Activated naive CD4-positive, alpha-beta T cell treated with anti-CD3 and anti-CD28 coated beads for 36 hours (primary cell): ENCODE measurements at regions not wholly inside any gene's neighbourhood (a gene's known extent, or its start where the extent isn't known, plus 50 kb on each side); places are given as distances from the start of the nearest gene placed in this dataset.
A peak's percentile ranks its signal among the peaks of the same experiment; 100 is the strongest.

ENCODE experiments used
- CTCF ChIA-PET: fragments of 350-600 bp; sonication (Branson Sonifier 250); formaldehyde crosslinking; loops from one replicate; lab custom pipeline; 2021; ENCODE audit warnings: antibody characterized with exemption; lab: Charles Lee
- DNase-seq: peaks from one replicate; pipeline ENCODE4 v3.0.0-alpha.2; 2020
- H3K27ac Mint-ChIP-seq: one replicate; pipeline ENCODE4 v1.8.0; 2021; ENCODE audit warnings: mild to moderate bottlenecking, mixed read lengths
- H3K27me3 Mint-ChIP-seq: one replicate; pipeline ENCODE4 v1.8.0; 2021; ENCODE audit warnings: low read depth, mixed read lengths
- H3K36me3 Mint-ChIP-seq: one replicate; pipeline ENCODE4 v1.8.0; 2021; ENCODE audit warnings: low read depth, mixed read lengths
- H3K4me1 Mint-ChIP-seq: one replicate; pipeline ENCODE4 v1.8.0; 2021; ENCODE audit warnings: low read depth, mixed read lengths
- H3K4me3 Mint-ChIP-seq: one replicate; pipeline ENCODE4 v1.8.0; 2021; ENCODE audit warnings: mild to moderate bottlenecking, moderate library complexity, mixed read lengths
- H3K9me3 Mint-ChIP-seq: one replicate; pipeline ENCODE4 v1.8.0; 2021; ENCODE audit warnings: mixed read lengths
- intact Hi-C: fragments of 100-400 bp; cut with micrococcal nuclease; formaldehyde crosslinking; loops from one replicate; pipeline ENCODE4 v1.15.1; 2023

- intact Hi-C loops: no loop called here
- Mint-ChIP-seq H3K27me3 (peaks cover 2% of the 10 kb centered on the region), H3K4me1 (no peaks in the 10 kb centered on the region), H3K4me3 (no peak overlapping the region), H3K36me3 (no peaks in the 10 kb centered on the region), H3K9me3 (no peaks in the 10 kb centered on the region), H3K27ac (no peak overlapping the region)
- DNase-seq: no peak
- CTCF ChIA-PET: interaction anchor here (0.7 kb wide), 1 partner anchor 21 kb away, joined by 3 read pairs; no protein-coding TSS in a partner anchor
These were observed 188.6 kb downstream of the HAPSTR1 start for GRCh38 chr16:9280069-9280466.

- Mint-ChIP-seq H3K4me3 (no peak overlapping the region), H3K27ac (no peak overlapping the region), H3K27me3 (no peaks in the 10 kb centered on the region), H3K9me3 (no peaks in the 10 kb centered on the region), H3K4me1 (no peaks in the 10 kb centered on the region), H3K36me3 (no peaks in the 10 kb centered on the region)
- no peak for DNase-seq
- CTCF ChIA-PET: no interaction called here
- intact Hi-C loops: no loop called here
These were observed 195.5 kb downstream of the HAPSTR1 start for GRCh38 chr16:9286930-9287329.

- intact Hi-C loops: no loop called here
- H3K27me3 Mint-ChIP-seq: peaks cover 3% of the 10 kb centered on the region
- CTCF ChIA-PET: interaction anchor here (0.6 kb wide), 1 partner anchor 907 kb away, joined by 3 read pairs; no protein-coding TSS in a partner anchor
- no peaks in the 10 kb centered on the region for H3K9me3 Mint-ChIP-seq
- no peaks in the 10 kb centered on the region for H3K36me3 Mint-ChIP-seq
- H3K27ac Mint-ChIP-seq: no peak overlapping the region
- H3K4me1 Mint-ChIP-seq: no peaks in the 10 kb centered on the region
- H3K4me3 Mint-ChIP-seq: no peak overlapping the region
- no peak for DNase-seq
These were observed 204.8 kb downstream of the HAPSTR1 start for GRCh38 chr16:9296271-9296590.

- no peaks in the 10 kb centered on the region for H3K36me3 Mint-ChIP-seq
- DNase-seq: peak; percentile 14
- no peak overlapping the region for H3K4me3 Mint-ChIP-seq
- H3K9me3 Mint-ChIP-seq: no peaks in the 10 kb centered on the region
- intact Hi-C loops: no loop called here
- no peaks in the 10 kb centered on the region for H3K4me1 Mint-ChIP-seq
- CTCF ChIA-PET: interaction anchor here (0.6 to 0.8 kb wide), 4 partner anchors 13 to 859 kb away, joined by 3 to 4 read pairs (median 3); no protein-coding TSS in a partner anchor
- peaks cover 8% of the 10 kb centered on the region for H3K27me3 Mint-ChIP-seq
- H3K27ac Mint-ChIP-seq: no peak overlapping the region
These were observed 206.1 kb downstream of the HAPSTR1 start for GRCh38 chr16:9297437-9298113.

- Mint-ChIP-seq H3K36me3 (no peaks in the 10 kb centered on the region), H3K27me3 (peaks cover 9% of the 10 kb centered on the region), H3K4me3 (no peak overlapping the region), H3K27ac (no peak overlapping the region), H3K4me1 (no peaks in the 10 kb centered on the region), H3K9me3 (no peaks in the 10 kb centered on the region)
- CTCF ChIA-PET: interaction anchor here (0.7 kb wide), 1 partner anchor 252 kb away, joined by 3 read pairs; no protein-coding TSS in a partner anchor
- intact Hi-C loops: no loop called here
- DNase-seq: no peak
These were observed 208.8 kb downstream of the HAPSTR1 start for GRCh38 chr16:9300252-9300651.

- Mint-ChIP-seq H3K9me3 (no peaks in the 10 kb centered on the region), H3K36me3 (no peaks in the 10 kb centered on the region), H3K27me3 (peaks cover 11% of the 10 kb centered on the region), H3K4me3 (no peak overlapping the region), H3K27ac (no peak overlapping the region), H3K4me1 (no peaks in the 10 kb centered on the region)
- intact Hi-C loops: no loop called here
- no peak for DNase-seq
- CTCF ChIA-PET: no interaction called here
These were observed 210.6 kb downstream of the HAPSTR1 start for GRCh38 chr16:9302072-9302471.

- Mint-ChIP-seq H3K27me3 (peaks cover 7% of the 10 kb centered on the region), H3K4me1 (no peaks in the 10 kb centered on the region), H3K9me3 (peaks cover 3% of the 10 kb centered on the region), H3K36me3 (no peaks in the 10 kb centered on the region), H3K4me3 (no peak overlapping the region), H3K27ac (no peak overlapping the region)
- CTCF ChIA-PET: no interaction called here
- no peak for DNase-seq
- intact Hi-C loops: no loop called here
These were observed 215.3 kb downstream of the HAPSTR1 start for GRCh38 chr16:9306753-9307152.

GRCh38 chr16:9307446-9307845, 216.0 kb downstream of the HAPSTR1 start:
- DNase-seq: no peak
- intact Hi-C loops: no loop called here
- H3K9me3 Mint-ChIP-seq: peaks cover 3% of the 10 kb centered on the region
- no peaks in the 10 kb centered on the region for H3K4me1 Mint-ChIP-seq
- H3K4me3 Mint-ChIP-seq: no peak overlapping the region
- H3K36me3 Mint-ChIP-seq: no peaks in the 10 kb centered on the region
- no peak overlapping the region for H3K27ac Mint-ChIP-seq
- CTCF ChIA-PET: no interaction called here
- peaks cover 5% of the 10 kb centered on the region for H3K27me3 Mint-ChIP-seq

- Mint-ChIP-seq H3K36me3 (no peaks in the 10 kb centered on the region), H3K9me3 (peaks cover 5% of the 10 kb centered on the region), H3K4me1 (no peaks in the 10 kb centered on the region), H3K27me3 (peaks cover 5% of the 10 kb centered on the region), H3K27ac (no peak overlapping the region), H3K4me3 (no peak overlapping the region)
- CTCF ChIA-PET: no interaction called here
- no peak for DNase-seq
- intact Hi-C loops: no loop called here
These were observed 216.9 kb downstream of the HAPSTR1 start for GRCh38 chr16:9308356-9308801.

GRCh38 chr16:9308850-9309249, 217.4 kb downstream of the HAPSTR1 start:
- intact Hi-C loops: no loop called here
- CTCF ChIA-PET: no interaction called here
- Mint-ChIP-seq H3K27ac (no peak overlapping the region), H3K27me3 (peaks cover 5% of the 10 kb centered on the region), H3K36me3 (no peaks in the 10 kb centered on the region), H3K4me1 (no peaks in the 10 kb centered on the region), H3K4me3 (no peak overlapping the region), H3K9me3 (peaks cover 5% of the 10 kb centered on the region)
- no peak for DNase-seq

- DNase-seq: no peak
- intact Hi-C loops: no loop called here
- Mint-ChIP-seq H3K9me3 (peaks cover 5% of the 10 kb centered on the region), H3K27me3 (peaks cover 5% of the 10 kb centered on the region), H3K4me1 (no peaks in the 10 kb centered on the region), H3K27ac (no peak overlapping the region), H3K36me3 (no peaks in the 10 kb centered on the region), H3K4me3 (no peak overlapping the region)
- CTCF ChIA-PET: interaction anchor here (1.1 kb wide), 1 partner anchor 12 kb away, joined by 3 read pairs; no protein-coding TSS in a partner anchor
These were observed 218.4 kb downstream of the HAPSTR1 start for GRCh38 chr16:9309844-9310243.

- intact Hi-C loops: no loop called here
- no peak overlapping the region for H3K27ac Mint-ChIP-seq
- H3K4me3 Mint-ChIP-seq: no peak overlapping the region
- DNase-seq: no peak
- H3K9me3 Mint-ChIP-seq: peaks cover 5% of the 10 kb centered on the region
- peaks cover 2% of the 10 kb centered on the region for H3K27me3 Mint-ChIP-seq
- H3K36me3 Mint-ChIP-seq: no peaks in the 10 kb centered on the region
- no peaks in the 10 kb centered on the region for H3K4me1 Mint-ChIP-seq
- CTCF ChIA-PET: no interaction called here
These were observed 220.0 kb downstream of the HAPSTR1 start for GRCh38 chr16:9311303-9311954.

GRCh38 chr16:9316008-9316407, 224.6 kb downstream of the HAPSTR1 start:
- intact Hi-C loops: no loop called here
- Mint-ChIP-seq H3K36me3 (no peaks in the 10 kb centered on the region), H3K4me3 (no peak overlapping the region), H3K4me1 (no peaks in the 10 kb centered on the region), H3K27me3 (no peaks in the 10 kb centered on the region), H3K27ac (no peak overlapping the region), H3K9me3 (peaks cover 3% of the 10 kb centered on the region)
- CTCF ChIA-PET: no interaction called here
- no peak for DNase-seq
